Breast epithelium (tissue), 3 donors: ENCODE measurements at regions not wholly inside any gene's neighbourhood (a gene's known extent, or its start where the extent isn't known, plus 50 kb on each side); places are given as distances from the start of the nearest gene placed in this dataset.

Experiments used
- POLR2A ChIP-seq: fragments of 450-650 bp; IDR thresholded peaks from one replicate; pipeline ENCODE4 v1.6.1; 2016; ENCODE audit warnings: antibody characterized with exemption, mild to moderate bottlenecking, moderate library complexity
- POLR2AphosphoS5 ChIP-seq, 3 donors: sonication (generic); formaldehyde crosslinking; IDR thresholded peaks; one replicate each; pipeline ENCODE4 v1.6.1; 2017; ENCODE audit warnings: antibody characterized with exemption in 3 of 3

DNA sequence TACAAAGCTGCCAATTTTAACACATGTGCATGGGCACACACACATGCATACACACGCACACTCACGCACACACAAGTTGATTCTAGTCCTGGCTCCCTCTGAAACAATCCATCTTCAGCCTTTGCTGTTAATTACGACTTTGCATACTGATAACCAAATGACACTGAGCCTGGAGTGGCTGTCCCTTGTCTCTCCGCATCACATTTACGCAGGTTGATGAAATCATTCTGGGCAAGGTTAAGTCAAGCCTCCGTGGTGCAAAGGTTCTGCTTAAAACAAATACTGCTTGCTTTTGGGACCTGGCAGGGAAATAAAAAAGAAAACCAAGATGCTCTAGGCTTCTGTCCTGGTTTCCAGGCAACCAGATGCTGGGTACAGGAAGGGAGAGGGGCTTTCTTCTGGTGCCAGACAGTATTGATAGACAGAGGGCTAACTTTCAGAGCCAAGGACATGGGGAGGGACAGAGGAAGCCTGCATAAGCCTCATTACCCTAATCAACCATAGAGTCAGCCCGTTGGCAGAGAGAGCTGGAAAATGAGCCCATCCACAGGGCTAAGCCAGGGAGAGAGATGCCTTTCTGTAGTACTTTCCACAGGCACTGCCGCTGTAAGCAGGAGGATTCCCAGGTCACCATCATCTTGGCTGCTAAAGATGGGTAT lies 233.0 kb downstream of the WDR11 start:
- TF ChIP-seq POLR2A (no peak), POLR2AphosphoS5 (IDR thresholded peaks at IDR 0.05) (no peak)
